22Rv1 (cell line): ENCODE measurements at regions not wholly inside any gene's neighbourhood (a gene's known extent, or its start where the extent isn't known, plus 50 kb on each side); places are given as distances from the start of the nearest gene placed in this dataset.

Experiments
- ZFX ChIP-seq: fragments of 450-650 bp; IDR thresholded peaks from 2 replicates; pipeline ENCODE4 v1.6.1; 2017; ENCODE audit warnings: antibody characterized with exemption, borderline replicate concordance
- TF ChIP-seq, protein P1 (sequence below): fragments of 450-650 bp; IDR thresholded peaks from 2 replicates; pipeline ENCODE4 v1.5.1; 2017; ENCODE audit warnings: mild to moderate bottlenecking

DNA sequence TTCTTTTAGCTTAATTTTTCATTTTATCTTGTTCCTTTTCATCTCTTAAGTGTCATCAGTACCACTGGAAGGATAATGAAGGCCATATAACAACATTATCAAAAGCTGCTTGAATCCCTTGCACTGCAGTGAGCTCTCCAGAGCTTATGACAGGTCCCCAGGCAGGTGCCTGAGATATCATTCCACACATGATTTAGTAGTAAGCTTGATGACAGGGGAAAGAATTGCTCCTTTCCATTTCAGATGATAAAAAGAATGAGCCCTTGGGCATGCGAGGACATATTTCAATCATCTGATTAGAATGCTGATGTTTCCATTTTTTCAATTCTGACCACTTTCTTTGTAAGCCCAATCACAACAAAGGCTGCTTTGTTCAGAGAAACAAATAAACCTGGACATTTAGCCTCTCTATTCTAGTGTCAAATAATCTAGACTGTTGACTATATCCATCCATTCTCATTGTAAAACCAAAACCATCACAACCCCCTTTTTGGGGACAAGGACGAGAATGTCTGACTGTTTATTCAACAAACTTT is 567.8 kb downstream of the IGSF11 start:
- TF ChIP-seq, protein P1, sequence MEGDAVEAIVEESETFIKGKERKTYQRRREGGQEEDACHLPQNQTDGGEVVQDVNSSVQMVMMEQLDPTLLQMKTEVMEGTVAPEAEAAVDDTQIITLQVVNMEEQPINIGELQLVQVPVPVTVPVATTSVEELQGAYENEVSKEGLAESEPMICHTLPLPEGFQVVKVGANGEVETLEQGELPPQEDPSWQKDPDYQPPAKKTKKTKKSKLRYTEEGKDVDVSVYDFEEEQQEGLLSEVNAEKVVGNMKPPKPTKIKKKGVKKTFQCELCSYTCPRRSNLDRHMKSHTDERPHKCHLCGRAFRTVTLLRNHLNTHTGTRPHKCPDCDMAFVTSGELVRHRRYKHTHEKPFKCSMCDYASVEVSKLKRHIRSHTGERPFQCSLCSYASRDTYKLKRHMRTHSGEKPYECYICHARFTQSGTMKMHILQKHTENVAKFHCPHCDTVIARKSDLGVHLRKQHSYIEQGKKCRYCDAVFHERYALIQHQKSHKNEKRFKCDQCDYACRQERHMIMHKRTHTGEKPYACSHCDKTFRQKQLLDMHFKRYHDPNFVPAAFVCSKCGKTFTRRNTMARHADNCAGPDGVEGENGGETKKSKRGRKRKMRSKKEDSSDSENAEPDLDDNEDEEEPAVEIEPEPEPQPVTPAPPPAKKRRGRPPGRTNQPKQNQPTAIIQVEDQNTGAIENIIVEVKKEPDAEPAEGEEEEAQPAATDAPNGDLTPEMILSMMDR: no peak
- TF ChIP-seq ZFX: no peak
